Activated CD4-positive, alpha-beta T cell treated with anti-CD3 and anti-CD28 coated beads, Interleukin-2, amount 50 U/mL, for 24 hours (primary cell): ENCODE measurements at regions not wholly inside any gene's neighbourhood (a gene's known extent, or its start where the extent isn't known, plus 50 kb on each side); places are given as distances from the start of the nearest gene placed in this dataset.
"Not testable (repeated sequence)": the region's sequence is repeated elsewhere in the genome, so short reads cannot be mapped to it uniquely, and the experiment has no call there.

Experiments
- DNase-seq, 2 donors: peaks; one replicate each; pipeline ENCODE4 v3.0.0-alpha.2; 2020; ENCODE audit warnings: low read depth in 1 of 2, low spot score in 1 of 2

DNA sequence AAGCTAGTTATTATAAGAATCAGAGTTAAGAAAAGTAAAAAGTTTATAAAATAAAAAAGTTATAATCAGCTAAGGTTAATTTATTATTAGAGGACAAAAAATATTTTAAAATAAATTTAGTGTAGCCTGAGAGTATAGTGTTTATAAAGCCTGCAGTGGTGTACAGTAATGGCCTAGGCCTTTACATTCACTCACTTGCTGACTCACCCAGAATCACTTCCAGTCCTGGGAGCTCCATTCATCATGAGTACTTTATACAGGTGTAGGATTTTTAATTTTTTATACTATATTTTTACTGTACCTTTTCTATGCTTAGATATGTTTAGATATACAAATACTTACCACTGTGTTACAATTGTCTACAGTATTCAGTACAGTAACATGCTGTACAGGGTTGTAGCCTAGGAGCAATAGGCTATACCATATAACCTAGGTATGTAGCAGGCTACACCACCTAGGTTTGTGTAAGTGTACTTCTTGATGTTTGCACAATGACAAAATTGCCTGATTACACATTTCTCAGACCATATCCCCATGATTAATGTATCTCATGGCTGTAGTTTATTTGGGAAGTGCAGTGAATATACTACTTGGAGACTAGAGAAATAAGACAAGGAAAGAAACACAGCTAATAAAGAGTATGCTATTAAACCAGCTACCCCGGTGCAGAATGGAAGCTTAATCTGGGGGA is 101.9 kb upstream of the GALNT15 start:
- no peak for DNase-seq

GRCh38 chr3:16073203-16073602 is 101.3 kb upstream of the GALNT15 start:
- DNase-seq, result no peak

GRCh38 chr3:16073990-16074671 is 100.3 kb upstream of the GALNT15 start:
- not testable (repeated sequence) for DNase-seq

DNA sequence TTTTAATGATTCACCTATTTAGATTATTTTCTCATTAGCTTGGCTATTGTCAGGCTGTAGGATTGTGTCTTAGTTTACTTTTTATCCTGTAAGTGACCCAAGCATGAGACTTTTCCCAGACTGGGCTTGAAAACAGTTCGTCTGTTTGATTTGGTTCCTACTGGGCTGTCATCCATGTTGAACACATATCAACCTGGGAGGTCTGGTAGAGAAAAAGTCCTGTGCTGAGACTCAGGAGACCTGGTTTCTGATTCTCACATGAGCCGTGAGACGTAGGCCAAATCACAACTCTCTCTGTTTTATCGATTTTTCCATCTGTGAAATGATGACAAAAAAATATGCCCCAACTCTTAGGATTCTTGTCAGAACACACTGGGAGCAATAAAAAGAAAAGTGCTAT is 98.8 kb upstream of the GALNT15 start:
- DNase-seq, result no peak

DNA sequence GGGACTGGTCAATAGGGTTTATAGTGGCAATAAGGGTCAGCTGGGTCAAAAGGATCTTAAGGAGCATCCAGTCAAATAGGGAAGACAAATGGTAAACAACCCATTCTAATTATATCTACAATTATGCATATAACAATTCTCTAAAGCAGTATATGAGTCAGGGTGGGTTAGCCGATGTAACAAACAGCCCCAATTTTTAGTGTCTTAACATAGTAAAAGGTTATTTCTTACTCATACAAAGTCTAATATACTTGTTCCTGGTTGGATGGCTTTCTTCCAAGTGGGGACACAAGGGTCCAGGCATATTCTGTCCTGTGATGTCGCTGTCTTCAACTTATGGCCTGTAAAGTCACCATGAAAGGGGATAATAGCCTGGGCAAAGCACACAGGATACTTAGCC is 97.9 kb upstream of the GALNT15 start:
- no peak for DNase-seq

GRCh38 chr3:16077146-16077545 is 97.3 kb upstream of the GALNT15 start:
- not testable (repeated sequence) for DNase-seq

GRCh38 chr3:16077681-16078080 is 96.8 kb upstream of the GALNT15 start:
- not testable (repeated sequence) for DNase-seq

- DNase-seq, result no peak
Observed at GRCh38 chr3:16079519-16079918, 95.0 kb upstream of the GALNT15 start.

DNA sequence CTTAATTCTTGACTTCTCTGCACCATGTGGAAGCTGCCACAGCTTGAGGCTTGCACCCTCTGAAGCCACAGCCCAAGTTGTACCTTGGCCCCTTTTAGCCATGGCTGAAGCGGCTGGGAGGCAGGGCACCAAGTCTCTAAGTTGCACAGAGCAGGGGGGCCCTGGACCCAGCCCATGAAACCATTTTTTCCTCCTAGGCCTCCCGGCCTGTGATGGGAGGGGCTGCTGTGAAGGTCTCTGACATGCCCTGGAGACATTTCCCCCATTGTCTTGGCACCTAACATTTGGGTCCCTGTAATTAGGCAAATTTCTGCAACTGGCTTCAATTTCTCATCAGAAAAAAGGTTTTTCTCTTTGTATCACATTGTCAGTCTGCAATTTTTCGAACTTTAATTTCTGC is 92.8 kb upstream of the GALNT15 start:
- DNase-seq, result no peak

- DNase-seq, result no peak
Observed at GRCh38 chr3:16084887-16085286, 89.6 kb upstream of the GALNT15 start.

DNA sequence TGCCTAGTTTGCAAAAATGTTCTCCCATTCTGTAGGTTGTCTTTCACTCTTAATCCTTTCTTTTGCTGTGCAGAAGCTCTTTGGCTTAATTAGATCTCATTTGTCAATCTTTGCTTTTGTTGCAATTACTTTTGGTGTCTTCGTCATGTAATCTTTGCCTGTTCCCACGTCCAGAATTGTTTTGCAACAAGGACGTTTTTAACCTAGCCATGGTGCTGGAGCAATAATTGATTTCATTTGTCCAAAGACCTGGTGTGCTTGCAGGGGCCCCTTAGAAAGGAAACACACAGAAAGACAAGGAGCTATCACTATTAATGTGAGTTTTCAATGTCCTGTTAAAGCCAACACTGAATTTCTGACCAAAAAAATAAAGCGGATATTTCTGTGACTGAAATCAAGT is 89.1 kb upstream of the GALNT15 start:
- DNase-seq, result no peak

DNA sequence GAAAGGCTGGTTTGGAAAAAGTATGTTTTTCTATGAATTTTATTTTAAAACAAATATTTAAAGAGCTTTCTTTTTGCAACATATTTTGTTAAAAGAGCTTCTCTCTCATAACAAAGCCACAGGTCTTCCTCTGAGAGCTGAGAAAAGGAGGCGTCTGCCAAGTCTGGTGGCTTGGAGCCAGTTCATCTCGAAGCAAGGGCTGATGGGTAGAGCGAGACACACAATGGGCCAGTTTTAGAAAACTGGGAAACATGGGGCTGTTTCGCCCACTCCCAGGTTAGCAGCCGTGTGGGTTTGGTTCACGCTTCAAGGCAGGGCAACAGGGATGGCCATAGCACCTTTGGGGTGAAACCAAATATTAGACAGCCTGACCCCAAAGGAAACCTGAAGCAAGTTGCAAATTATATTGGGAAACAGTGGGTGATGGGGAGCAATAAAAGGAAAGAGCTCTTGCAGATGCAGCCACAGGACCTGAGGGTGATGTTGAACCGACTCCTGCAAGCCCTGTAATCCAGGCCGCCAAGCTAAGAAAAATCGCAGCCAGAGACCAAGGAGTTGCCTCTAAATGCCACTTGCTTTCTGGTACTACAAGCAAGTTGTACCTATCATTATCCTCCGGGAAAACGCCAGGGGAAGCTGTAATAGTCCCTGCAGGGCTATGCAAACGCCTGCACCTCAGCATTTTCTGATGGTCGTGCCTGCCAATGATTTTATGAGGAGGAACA is 88.4 kb upstream of the GALNT15 start:
- no peak for DNase-seq

DNA sequence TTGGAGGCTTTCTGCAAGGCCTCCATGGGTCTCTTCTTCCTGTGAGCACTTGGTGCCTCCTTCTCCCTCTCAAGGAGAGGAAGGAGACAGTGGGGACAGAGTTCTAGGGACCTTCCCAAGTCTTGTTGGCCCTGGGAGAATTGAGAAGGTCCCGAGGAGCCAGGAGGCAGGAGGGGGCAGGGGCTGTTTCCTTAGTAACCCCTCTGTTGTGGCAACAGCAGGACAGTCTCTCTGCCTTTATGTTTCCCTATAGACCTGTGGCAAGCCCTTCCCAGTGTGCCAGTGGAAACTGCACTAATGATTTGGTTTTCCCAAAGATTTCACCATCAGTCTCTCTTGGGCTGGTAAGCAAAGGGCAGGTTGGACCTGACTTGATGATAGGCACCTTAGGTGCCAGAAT is 87.8 kb upstream of the GALNT15 start:
- DNase-seq, result no peak

GRCh38 chr3:16088496-16088895 is 86.0 kb upstream of the GALNT15 start:
- no peak for DNase-seq

DNA sequence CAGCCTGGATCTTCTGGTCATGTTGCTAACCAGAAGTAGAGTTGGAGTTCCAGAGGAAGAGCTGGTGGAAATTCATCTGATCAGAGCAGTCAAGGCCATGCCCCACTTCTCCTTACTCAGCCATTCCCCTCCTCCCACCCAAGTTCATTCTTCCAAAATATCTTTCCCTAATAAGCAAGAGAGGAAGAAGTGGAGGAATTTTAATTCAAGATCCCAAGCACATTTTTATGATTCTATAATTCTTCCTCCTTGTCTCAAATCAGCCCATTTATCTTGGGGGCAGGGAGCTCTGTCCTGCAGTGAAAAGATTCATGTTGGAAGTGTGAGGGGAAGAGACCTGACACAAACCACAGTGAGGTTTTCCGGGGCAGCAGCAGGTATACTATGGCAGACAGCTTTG is 85.0 kb upstream of the GALNT15 start:
- no peak for DNase-seq

DNA sequence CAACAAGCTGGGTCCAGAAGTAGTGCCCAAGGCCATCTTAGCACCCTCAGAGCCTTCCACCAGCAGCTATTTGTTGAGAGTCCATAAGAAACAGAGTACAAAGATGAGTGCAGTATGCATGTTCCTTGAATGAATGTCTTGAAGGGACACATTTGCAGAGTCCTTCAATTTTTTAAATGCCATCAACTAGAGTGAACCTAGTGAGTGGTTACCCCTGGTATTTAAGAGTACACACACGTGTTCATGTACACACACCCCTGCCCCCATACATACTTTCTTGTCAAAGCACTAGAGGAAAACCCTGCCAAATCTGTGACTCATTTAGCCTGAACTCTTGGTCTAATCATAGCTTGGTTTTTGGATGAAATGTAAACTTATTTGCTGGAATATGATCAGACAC is 84.5 kb upstream of the GALNT15 start:
- no peak for DNase-seq

DNA sequence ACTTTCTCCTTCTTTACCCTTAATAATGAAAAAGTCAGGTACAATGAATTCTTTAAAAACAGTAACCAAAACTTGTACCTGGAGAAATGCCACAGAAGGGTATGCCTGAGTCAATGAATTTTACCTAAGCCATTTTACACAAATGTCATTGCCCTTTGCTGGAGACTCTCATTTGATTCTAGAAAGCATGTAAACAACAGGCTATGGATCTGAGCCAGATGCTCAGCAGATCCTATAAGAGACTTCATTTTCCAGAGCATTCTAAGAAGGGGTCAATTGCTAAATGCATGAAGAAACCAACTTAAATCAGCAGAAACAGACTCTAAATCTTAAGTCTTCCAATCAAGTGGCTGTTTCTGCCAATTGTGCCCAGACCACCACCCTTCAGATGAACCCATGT is 83.8 kb upstream of the GALNT15 start:
- DNase-seq, result no peak

- no peak for DNase-seq
Observed at GRCh38 chr3:16092923-16093322, 81.6 kb upstream of the GALNT15 start.

- DNase-seq, result no peak
Observed at GRCh38 chr3:16101295-16102186, 72.9 kb upstream of the GALNT15 start.

- DNase-seq, result no peak
Observed at GRCh38 chr3:16102187-16102561, 72.3 kb upstream of the GALNT15 start.

GRCh38 chr3:16102905-16103364 is 71.5 kb upstream of the GALNT15 start:
- DNase-seq, result no peak
